Neural cell (in vitro differentiated cells): ENCODE measurements at regions not wholly inside any gene's neighbourhood (a gene's known extent, or its start where the extent isn't known, plus 50 kb on each side); places are given as distances from the start of the nearest gene placed in this dataset.

Experiments
- H2AFZ ChIP-seq: fragments of 200-600, 300-800 bp; sonication (generic), shearing (Covaris generic); 2 replicates; pipeline ENCODE4 v1.6.0; 2014; ENCODE audit warnings: low read depth, mild to moderate bottlenecking, antibody characterized with exemption, low read length, moderate library complexity
- H3F3A ChIP-seq: fragments of 200-600 bp; shearing (Covaris generic); 2 replicates; pipeline ENCODE4 v1.6.1; 2016; ENCODE audit warnings: mild to moderate bottlenecking, moderate library complexity, mixed read lengths, antibody characterized with exemption, low read length; ENCODE audit not compliant: insufficient read depth, poor library complexity, severe bottlenecking
- H3K27ac ChIP-seq: fragments of 200-600, 300-800 bp; sonication (generic), shearing (Covaris generic); 2 replicates; pipeline ENCODE4 v1.5.1; 2014; ENCODE audit warnings: mild to moderate bottlenecking, low read length, moderate library complexity
- H3K27me3 ChIP-seq: fragments of 300-800, 200-600 bp; sonication (generic), shearing (Covaris generic); 2 replicates; pipeline ENCODE4 v1.6.0; 2014; ENCODE audit warnings: mild to moderate bottlenecking, low read depth, low read length, moderate library complexity; ENCODE audit not compliant: insufficient read depth
- H3K36me3 ChIP-seq: fragments of 300-800, 200-600 bp; sonication (generic), shearing (Covaris generic); 2 replicates; pipeline ENCODE4 v1.5.1; 2014; ENCODE audit warnings: mild to moderate bottlenecking, antibody characterized with exemption, low read length, moderate library complexity; ENCODE audit not compliant: insufficient read depth
- H3K4me2 ChIP-seq: fragments of 300-800, 200-600 bp; sonication (generic), shearing (Covaris generic); 2 replicates; pipeline ENCODE4 v1.6.0; 2014; ENCODE audit warnings: mild to moderate bottlenecking, low read length
- H3K4me3 ChIP-seq: fragments of 300-800, 200-600 bp; sonication (generic), shearing (Covaris generic); 2 replicates; pipeline ENCODE4 v1.5.1; 2014; ENCODE audit warnings: mild to moderate bottlenecking, low read length, moderate library complexity
- H3K79me2 ChIP-seq: fragments of 200-600 bp; shearing (Covaris generic); replicated peaks from 2 replicates; pipeline ENCODE4 v1.6.0; 2014; ENCODE audit warnings: mild to moderate bottlenecking, low read length, moderate library complexity; ENCODE audit not compliant: insufficient read depth
- H3K9ac ChIP-seq: fragments of 300-800, 200-600 bp; sonication (generic), shearing (Covaris generic); 2 replicates; pipeline ENCODE4 v1.6.1; 2016; ENCODE audit warnings: mild to moderate bottlenecking, low read length, mixed read lengths
- H3K9me2 ChIP-seq: fragments of 200-600 bp; shearing (Covaris generic); 2 replicates; pipeline ENCODE4 v1.6.1; 2016; ENCODE audit warnings: mild to moderate bottlenecking, low read length, mixed read lengths; ENCODE audit not compliant: insufficient read depth
- H3K9me3 ChIP-seq: fragments of 200-600, 300-800 bp; sonication (generic), shearing (Covaris generic); 2 replicates; pipeline ENCODE4 v1.6.1; 2016; ENCODE audit warnings: mild to moderate bottlenecking, mixed run types, low read length, moderate library complexity, mixed read lengths
- H4K20me1 ChIP-seq: fragments of 200-600 bp; shearing (Covaris generic); 2 replicates; pipeline ENCODE4 v1.6.1; 2016; ENCODE audit warnings: mild to moderate bottlenecking, mixed run types; ENCODE audit not compliant: insufficient read depth
- CTCF ChIP-seq: fragments of 450-650 bp; IDR thresholded peaks from 2 replicates; pipeline ENCODE4 v1.5.1; 2014; ENCODE audit warnings: antibody characterized with exemption, mild to moderate bottlenecking, moderate library complexity; ENCODE audit not compliant: poor library complexity, severe bottlenecking
- EP300 ChIP-seq: fragments of 450-650 bp; conservative IDR thresholded peaks from 2 replicates; pipeline ENCODE4 v1.6.1; 2014; ENCODE audit warnings: antibody characterized with exemption, mild to moderate bottlenecking, moderate library complexity; ENCODE audit not compliant: poor library complexity, severe bottlenecking
- EZH2 ChIP-seq: fragments of 200-600, 300-800 bp; shearing (Covaris generic), sonication (generic); IDR thresholded peaks from 2 replicates; pipeline ENCODE4 v1.6.1; 2014; ENCODE audit warnings: antibody characterized with exemption, low read length, borderline replicate concordance, mild to moderate bottlenecking; ENCODE audit not compliant: insufficient read depth, poor library complexity, severe bottlenecking
- MXI1 ChIP-seq: fragments of 450-650 bp; conservative IDR thresholded peaks from 2 replicates; pipeline ENCODE4 v1.6.1; 2014; ENCODE audit warnings: antibody characterized with exemption, mild to moderate bottlenecking; ENCODE audit not compliant: poor library complexity, severe bottlenecking
- POLR2AphosphoS5 ChIP-seq: IDR thresholded peaks from 2 replicates; pipeline ENCODE4 v1.6.1; 2012
- RAD21 ChIP-seq: fragments of 450-650 bp; conservative IDR thresholded peaks from 2 replicates; pipeline ENCODE4 v1.6.1; 2014; ENCODE audit warnings: antibody characterized with exemption, mild to moderate bottlenecking, moderate library complexity
- SMC3 ChIP-seq: fragments of 450-650 bp; conservative IDR thresholded peaks from 2 replicates; pipeline ENCODE4 v1.6.1; 2014; ENCODE audit warnings: antibody characterized with exemption, mild to moderate bottlenecking, moderate library complexity; ENCODE audit not compliant: poor library complexity
- TAF1 ChIP-seq: IDR thresholded peaks from 2 replicates; pipeline ENCODE4 v1.6.1; 2012; ENCODE audit warnings: low read depth
- TF ChIP-seq, protein P1 (sequence below): IDR thresholded peaks from 2 replicates; pipeline ENCODE4 v1.6.1; 2012; ENCODE audit warnings: borderline replicate concordance

DNA sequence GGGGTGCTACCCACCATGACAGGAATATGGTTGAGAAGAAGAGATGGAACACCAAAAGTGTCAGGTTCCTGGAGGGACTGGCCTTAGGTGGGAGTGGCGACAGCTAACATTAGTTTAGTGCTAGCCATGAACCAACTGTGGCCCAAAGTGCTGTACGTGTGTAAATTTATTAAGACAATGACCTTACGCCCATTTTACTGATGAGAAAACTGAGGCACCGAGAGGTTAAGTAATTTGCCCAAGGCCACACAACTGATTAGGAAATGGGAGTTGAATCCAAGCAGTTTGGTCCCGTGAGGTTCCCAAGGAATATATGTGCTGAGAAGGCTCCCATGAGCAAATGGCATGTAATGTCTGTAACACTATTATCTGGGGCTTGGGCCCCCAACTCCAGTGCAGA lies 109.5 kb upstream of the SLC1A4 start:
- H3K4me2 ChIP-seq, result no peak overlapping the region
- no peaks in the 10 kb centered on the region for H3K27me3 ChIP-seq
- no peaks in the 10 kb centered on the region for H3F3A ChIP-seq
- no peaks in the 10 kb centered on the region for H3K36me3 ChIP-seq
- no peaks in the 10 kb centered on the region for H3K79me2 ChIP-seq
- no peaks in the 10 kb centered on the region for H3K9me3 ChIP-seq
- H3K4me3 ChIP-seq, result no peak overlapping the region
- H3K27ac ChIP-seq, result no peak overlapping the region
- no peaks in the 10 kb centered on the region for H4K20me1 ChIP-seq
- H3K9ac ChIP-seq, result no peak overlapping the region
- H2AFZ ChIP-seq, result no peak overlapping the region
- no peak for TF ChIP-seq POLR2AphosphoS5
- TF ChIP-seq SMC3, result no peak
- TF ChIP-seq TAF1, result no peak
- TF ChIP-seq MXI1, result no peak
- no peak for TF ChIP-seq EP300
- no peak for TF ChIP-seq EZH2
- TF ChIP-seq CTCF, result no peak
- TF ChIP-seq, protein P1, sequence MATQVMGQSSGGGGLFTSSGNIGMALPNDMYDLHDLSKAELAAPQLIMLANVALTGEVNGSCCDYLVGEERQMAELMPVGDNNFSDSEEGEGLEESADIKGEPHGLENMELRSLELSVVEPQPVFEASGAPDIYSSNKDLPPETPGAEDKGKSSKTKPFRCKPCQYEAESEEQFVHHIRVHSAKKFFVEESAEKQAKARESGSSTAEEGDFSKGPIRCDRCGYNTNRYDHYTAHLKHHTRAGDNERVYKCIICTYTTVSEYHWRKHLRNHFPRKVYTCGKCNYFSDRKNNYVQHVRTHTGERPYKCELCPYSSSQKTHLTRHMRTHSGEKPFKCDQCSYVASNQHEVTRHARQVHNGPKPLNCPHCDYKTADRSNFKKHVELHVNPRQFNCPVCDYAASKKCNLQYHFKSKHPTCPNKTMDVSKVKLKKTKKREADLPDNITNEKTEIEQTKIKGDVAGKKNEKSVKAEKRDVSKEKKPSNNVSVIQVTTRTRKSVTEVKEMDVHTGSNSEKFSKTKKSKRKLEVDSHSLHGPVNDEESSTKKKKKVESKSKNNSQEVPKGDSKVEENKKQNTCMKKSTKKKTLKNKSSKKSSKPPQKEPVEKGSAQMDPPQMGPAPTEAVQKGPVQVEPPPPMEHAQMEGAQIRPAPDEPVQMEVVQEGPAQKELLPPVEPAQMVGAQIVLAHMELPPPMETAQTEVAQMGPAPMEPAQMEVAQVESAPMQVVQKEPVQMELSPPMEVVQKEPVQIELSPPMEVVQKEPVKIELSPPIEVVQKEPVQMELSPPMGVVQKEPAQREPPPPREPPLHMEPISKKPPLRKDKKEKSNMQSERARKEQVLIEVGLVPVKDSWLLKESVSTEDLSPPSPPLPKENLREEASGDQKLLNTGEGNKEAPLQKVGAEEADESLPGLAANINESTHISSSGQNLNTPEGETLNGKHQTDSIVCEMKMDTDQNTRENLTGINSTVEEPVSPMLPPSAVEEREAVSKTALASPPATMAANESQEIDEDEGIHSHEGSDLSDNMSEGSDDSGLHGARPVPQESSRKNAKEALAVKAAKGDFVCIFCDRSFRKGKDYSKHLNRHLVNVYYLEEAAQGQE, result no peak
- no peak for TF ChIP-seq RAD21
- no peaks in the 10 kb centered on the region for H3K9me2 ChIP-seq

DNA sequence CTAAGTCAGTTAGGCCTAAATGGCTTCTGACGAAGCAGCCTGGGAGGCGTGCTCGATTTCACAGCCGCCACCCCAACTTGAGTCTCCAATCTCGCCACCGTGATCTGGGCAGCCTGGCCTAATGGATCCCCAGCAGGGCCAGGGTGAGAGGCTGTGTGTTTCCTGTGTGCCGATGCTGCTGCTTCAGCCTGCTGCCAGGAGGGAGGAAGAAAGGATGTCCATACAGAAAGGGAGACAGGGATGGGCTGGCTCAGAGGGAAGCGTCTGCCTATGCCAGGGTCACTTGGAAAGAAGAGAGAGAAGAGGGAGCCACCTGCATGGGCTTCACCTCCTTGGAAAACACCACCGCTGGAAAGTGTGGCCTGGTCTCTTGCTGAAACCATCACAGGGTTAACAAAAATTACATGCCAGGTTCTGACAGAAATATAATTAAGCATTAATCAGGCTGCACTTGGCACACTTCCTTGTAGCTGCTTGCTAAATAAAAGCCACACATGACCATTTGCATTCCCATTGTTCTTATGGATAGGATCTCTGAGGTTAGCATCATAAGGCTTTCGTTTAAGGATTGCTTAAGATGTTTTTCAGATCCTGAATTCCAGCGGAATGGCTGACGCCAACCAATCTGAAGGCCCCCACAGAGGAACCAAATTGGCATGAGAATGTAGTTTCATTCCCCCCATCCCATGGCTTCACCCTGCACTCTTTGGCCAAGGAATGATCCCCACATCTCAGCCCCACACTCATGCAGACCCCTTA lies 108.8 kb upstream of the SLC1A4 start:
- no peaks in the 10 kb centered on the region for H3F3A ChIP-seq
- no peaks in the 10 kb centered on the region for H3K79me2 ChIP-seq
- no peak overlapping the region for H3K4me2 ChIP-seq
- H3K4me3 ChIP-seq, result no peak overlapping the region
- H3K9me2 ChIP-seq, result no peaks in the 10 kb centered on the region
- no peak overlapping the region for H3K27ac ChIP-seq
- no peaks in the 10 kb centered on the region for H3K36me3 ChIP-seq
- H4K20me1 ChIP-seq, result no peaks in the 10 kb centered on the region
- no peaks in the 10 kb centered on the region for H3K9me3 ChIP-seq
- H3K9ac ChIP-seq, result no peak overlapping the region
- H3K27me3 ChIP-seq, result no peaks in the 10 kb centered on the region
- H2AFZ ChIP-seq, result no peak overlapping the region
- TF ChIP-seq CTCF (no peak), EP300 (no peak), SMC3 (no peak), MXI1 (no peak), RAD21 (no peak), POLR2AphosphoS5 (no peak), EZH2 (no peak), TAF1 (no peak)
